Activated CD4-positive, alpha-beta T cell treated with anti-CD3 and anti-CD28 coated beads for 48 hours (primary cell): ENCODE measurements at regions not wholly inside any gene's neighbourhood (a gene's known extent, or its start where the extent isn't known, plus 50 kb on each side); places are given as distances from the start of the nearest gene placed in this dataset.

Experiments used
- DNase-seq: peaks from one replicate; pipeline ENCODE4 v3.0.0-alpha.2; 2020

DNA sequence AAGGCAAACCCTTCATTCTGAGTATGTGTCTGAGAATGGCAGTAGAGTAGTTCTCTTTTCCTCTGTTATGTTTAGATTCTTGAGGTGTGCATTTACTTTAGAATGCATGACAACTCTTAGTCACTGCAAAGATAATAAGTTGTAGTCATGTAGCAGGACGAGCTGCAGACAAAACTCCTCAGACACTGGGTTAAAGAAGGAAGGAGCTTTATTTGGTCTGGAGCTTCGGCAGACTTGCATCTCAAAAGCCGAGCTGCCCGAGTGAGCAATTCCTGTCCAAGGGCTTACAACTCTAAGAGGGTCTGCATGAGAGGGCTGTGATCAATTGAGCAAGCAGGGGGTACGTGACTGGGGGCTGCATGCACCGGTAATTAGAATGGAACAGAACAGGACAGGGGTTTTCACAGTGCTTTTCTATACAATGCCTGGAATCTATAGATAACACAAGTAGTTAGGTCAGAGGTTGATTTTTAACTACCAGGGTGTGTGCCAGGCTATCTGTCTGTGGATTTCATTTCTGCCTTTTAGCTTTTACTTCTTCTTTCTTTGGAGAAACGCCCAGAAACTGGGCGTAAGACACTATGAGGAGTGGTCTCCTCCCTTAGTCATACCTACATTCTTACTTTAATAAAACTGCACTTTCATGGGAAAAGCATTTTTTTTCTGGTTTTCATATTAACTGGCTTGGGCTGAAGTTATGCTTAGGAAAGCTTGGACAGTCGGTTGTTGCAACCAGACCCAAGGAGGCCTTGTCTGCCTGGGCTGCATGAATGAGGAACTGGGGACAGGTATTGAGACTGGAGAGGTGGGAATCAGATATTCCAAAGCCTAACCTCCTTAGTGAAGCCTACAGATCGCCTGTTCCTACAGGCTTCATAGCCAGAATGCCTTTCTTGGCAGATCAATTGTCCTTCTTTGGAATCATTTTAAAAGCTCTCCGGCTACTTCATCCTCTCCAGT is 115.1 kb downstream of the RHOU start:
- DNase-seq: no peak

GRCh38 chr1:228851193-228851592 is 115.9 kb downstream of the RHOU start:
- DNase-seq: no peak

- DNase-seq: no peak
Observed at GRCh38 chr1:228851618-228852017, 116.3 kb downstream of the RHOU start.

DNA sequence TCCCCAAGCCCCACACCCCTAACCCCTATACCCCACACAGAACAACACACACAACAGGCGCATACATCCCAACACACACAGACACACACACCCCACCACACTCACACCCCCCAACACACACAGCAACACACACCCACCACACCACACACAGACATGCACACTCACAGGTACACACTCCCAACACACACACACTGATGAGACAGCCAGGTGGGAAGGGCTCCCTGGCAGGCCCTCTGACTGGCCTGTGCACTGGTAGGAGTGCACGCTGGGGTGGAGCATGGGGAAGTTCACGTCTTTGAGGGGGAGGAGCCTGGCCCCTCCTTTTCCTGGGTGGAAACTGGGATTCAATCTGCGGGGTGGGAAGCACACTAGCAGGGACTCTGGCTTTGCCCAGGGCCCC is 116.7 kb downstream of the RHOU start:
- DNase-seq: no peak

DNA sequence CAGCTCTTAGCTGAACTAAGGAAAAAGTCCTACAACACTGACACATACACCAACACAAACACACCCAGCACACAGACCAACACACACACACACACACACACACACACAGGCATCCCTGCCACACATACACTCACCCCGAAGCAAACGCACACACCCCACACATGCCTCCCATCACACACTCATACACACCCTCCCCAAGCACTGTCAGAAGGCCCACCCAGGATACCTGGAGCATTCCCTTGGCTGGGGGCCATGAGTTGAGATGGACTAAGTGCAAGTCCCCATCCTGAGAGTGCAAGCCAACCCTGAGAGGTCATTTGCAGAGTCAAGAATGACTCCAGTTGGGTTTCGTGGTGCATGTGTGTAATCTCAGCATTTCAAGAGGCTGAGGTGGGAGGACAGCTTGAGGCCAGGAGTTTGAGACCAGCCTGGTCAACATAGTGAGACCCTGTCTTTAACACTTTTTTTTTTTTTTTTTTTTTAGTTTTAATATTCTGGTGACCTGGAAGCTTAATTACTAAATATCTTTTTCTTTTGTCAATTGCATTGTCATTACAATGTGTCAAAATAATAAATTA is 117.3 kb downstream of the RHOU start:
- DNase-seq: no peak

DNA sequence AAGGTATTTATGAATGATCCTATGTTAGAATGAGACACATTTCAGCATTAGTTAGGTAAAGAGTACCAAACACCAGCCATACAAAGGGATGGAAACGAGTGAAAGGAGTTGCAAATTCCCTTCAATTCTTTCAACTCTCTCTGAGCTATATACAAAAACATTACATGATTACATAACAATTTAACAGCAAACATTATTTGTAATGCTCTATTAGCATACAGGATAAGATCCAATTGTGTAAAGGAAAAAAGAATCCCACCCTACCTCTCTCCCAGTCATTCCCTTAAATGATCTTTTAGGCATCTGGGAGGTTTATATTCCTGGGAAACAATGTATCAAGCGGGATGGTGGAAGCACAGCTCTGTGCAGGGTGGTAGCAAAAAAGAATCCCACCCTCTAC is 117.9 kb downstream of the RHOU start:
- DNase-seq: no peak

- DNase-seq: no peak
Observed at GRCh38 chr1:228853637-228854036, 118.4 kb downstream of the RHOU start.

DNA sequence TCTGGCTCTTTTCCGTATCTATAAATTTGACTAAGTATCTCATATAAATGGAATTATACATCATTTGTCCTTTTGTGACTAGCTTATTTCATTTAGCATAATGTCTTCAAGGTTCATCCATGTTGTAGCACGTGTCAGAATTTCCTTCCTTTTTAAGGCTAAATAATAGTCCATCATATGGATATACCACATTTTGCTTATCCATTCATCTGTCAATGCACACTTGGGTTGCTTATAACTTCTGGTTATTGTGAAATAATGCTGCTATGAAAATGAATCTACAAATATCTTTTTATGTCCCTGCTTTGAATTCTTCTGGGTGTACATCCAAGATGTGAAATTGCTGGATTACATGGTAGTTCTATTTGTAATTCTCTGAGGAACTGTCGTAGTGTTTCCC is 119.6 kb downstream of the RHOU start:
- DNase-seq: no peak

GRCh38 chr1:228857611-228858010 is 122.3 kb downstream of the RHOU start:
- no peak for DNase-seq

GRCh38 chr1:228860911-228861831 is 125.9 kb downstream of the RHOU start:
- DNase-seq: peak; percentile 52

DNA sequence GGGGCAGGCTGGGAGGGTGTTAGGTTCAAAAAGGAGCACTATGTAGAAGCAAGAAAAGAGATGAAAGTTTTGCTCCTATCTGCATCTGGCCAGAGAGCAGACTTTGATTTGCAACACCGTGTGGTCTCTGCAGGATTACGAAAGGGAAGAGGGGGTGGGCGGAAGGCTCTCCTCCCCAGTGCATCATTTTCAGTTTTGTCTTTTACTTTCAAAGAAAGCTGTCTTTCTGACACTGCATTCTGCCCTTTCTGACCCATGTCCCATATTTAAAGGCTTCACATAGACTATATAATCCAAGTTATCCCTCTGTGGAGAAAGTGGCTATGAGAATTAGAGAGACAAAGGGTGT is 126.5 kb downstream of the RHOU start:
- peak; percentile 18 for DNase-seq

DNA sequence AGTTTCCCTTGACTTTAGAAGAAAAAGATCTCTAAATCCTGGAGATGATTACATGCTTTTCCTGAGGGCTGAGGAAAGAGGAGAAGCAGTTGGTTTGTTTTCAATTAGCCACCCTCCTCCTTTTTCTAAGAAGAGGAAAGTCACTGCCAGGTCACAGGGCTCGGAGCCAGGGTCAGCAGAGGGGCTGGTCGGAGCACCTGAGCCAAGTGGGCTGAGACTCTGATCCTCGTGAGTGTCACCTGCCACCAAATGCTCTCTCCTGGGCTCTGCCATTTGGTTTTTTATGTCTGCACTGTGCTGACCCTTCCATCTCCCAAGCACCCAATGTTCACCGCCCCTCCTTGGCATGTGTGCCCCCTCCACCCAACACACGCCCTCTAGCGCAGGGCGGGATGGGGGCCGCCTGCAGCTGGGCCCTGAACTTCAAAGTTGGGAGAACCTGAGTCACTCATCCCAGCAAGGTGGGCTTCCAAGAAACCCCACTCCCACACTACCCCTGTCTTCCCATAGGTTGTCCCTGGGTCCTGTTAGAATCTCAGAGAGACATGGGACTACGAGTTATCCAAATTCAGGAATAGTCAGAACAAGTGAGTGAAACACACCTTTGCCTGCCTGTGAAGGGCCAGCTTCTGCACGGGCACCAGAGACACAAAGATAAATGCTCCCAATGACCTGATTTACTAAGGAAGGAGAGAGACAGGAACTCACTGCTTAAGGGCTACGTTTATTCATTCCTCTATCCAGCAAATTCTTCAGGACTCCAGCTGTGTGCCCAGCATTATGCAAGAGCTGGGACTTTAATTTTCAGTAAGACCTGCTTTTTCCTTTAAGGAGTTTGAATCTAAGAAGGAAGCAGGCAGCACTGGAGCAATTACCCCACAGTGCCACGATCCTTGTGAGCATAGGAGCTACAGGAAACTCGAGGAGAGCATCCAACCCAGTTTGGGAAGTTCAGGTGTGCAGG is 127.5 kb downstream of the RHOU start:
- no peak for DNase-seq

DNA sequence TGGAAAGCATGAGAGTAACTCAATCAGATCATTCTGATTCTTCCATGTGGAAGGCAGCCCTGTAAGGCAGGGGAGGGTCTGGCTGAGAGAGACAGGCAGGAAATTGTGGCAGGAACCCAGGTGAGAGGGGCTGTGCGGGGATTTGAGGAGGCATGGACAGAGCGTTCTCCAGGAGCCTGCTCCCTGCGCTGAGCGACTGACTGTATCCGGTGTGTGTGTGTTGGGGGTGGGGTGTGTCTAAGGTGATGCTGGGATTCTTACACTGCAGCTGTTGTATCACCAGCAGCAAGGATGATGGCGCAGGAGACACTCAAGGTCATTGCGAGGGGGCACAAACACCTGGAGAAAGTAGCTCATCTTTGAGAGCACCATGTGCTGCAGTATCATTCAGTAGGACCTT is 128.5 kb downstream of the RHOU start:
- DNase-seq: no peak

DNA sequence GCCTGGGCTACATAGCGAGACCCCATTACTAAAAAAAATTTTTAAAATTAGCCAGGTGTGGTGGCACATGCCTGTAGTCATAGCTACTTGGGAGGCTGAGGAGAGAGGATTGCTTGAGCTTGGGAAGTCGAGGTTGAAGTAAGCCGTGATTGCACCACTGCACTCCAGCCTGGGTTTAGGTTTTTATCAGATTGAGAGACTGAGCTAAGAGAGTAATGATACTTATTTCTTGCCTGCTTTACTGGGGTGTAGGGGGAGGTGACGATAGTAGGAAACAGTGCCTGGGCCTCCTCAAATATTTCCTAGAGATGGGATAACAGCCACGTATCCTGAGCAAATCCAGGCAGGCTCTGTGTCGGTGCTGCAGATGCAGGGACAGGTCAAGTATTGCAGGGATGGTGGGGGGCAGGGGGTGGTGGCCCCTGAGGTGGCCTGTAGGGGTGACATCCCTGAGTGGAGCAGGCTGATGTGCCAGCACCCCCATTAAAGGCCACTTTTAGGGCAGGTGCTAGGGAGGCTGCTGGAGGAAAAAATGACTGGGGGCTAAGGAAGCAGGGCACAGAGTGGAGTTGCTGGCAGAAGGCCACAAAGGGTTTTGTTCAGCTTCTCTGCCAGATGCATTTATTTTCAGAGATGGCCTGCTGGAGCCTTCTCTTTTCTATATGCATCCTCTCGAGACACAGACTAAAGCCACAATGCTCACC is 130.5 kb downstream of the RHOU start:
- DNase-seq: no peak

DNA sequence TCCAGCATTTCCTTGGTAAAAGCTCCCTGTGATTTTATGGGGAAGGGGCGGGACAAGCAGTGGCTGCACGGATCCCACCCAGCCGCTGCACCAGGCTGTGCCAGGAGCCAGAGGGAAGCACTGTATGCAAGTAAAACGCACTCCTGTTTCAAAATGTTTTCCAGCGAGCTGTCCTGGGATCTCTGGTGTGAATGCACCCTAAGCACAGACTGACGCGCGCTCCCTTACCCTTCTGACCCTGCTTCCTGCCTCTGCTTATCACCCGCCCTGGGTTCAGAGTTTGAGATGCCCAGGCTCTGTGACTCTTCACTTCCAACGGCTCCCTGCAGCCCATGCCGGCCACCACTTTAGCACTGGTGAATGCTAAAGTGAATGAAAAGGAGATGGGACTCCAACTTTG is 131.2 kb downstream of the RHOU start:
- no peak for DNase-seq

DNA sequence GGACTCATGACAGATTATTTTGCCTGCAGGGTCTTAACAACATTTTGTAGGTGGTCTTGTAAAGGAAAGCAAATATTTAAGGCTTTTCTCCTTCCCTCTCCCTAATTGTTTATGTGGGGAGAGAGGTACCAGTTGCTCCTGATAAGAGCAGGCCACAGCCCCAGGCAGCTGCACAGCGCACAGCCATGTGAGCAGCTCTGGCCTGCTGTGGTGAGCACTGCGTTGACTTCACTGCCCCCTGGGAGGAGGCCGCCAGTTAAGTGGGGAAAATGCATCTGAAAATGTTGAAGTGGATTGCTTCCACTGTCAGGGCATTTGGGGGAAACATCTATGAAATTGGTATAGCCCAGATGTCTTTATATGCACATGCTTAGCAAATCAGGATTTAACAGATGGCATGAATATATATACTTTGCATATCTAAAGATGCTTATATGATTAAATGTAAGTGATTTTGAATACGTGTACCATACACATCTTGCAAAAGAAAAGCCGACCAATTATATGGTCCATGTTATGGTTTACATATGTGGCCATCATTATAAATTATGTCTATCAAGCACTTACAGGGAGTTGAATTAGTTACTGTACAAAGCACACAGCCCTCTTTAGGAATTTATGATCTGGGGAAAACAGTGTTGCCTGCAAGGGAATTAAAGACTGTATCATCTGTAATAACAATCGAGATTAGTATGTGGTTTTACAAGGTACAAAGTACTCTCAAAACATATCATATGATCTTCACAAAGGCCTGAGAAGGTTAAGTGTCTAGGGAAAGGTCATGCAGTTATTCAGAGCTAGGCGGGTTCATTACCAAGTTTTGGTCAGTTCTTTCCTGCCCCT is 132.1 kb downstream of the RHOU start:
- no peak for DNase-seq

GRCh38 chr1:228867951-228868730 is 132.9 kb downstream of the RHOU start:
- no peak for DNase-seq

- no peak for DNase-seq
Observed at GRCh38 chr1:228868731-228869024, 133.4 kb downstream of the RHOU start.

DNA sequence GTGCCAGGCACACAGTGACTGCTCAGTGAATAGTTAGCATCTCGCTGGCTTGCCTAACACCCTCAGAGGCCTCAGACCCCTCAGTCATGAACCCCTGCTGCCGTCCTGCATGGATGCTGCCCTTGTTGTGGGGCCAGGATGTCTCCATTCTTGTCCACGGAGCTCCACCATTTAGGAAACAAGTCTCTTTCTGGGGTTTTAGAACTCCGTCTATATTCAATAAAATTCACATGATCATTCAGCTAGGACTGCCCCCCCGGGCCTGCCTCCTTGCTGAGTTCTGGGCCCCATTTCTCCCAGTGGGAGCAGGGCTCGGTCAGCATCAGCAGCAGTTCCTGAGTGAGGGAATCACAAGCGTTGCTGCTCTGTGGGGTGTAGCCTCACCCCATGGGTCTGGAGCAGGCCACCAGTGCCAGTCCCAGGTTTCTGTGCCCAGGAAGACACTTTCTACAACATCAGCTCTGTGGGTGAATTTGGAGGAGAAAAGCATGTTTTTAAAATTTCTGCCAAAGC is 134.1 kb downstream of the RHOU start:
- no peak for DNase-seq
